Lower leg skin (tissue), 3 donors: ENCODE measurements at regions not wholly inside any gene's neighbourhood (a gene's known extent, or its start where the extent isn't known, plus 50 kb on each side); places are given as distances from the start of the nearest gene placed in this dataset.

ENCODE experiments used
- POLR2A ChIP-seq, 2 donors: fragments of 450-650 bp; IDR thresholded peaks; one replicate each; pipeline ENCODE4 v1.6.1; 2016 to 2017; ENCODE audit warnings: antibody characterized with exemption in 2 of 2, mild to moderate bottlenecking in 1 of 2, moderate library complexity in 1 of 2
- TF ChIP-seq, protein P1 (sequence below), 3 donors: fragments of 450-650 bp; IDR thresholded peaks; one replicate each; pipeline ENCODE4 v1.5.1; 2016; ENCODE audit warnings: antibody characterized with exemption in 3 of 3, mild to moderate bottlenecking in 3 of 3, moderate library complexity in 2 of 3

- no peak for TF ChIP-seq POLR2A (IDR thresholded peaks at IDR 0.05)
- TF ChIP-seq, protein P1, sequence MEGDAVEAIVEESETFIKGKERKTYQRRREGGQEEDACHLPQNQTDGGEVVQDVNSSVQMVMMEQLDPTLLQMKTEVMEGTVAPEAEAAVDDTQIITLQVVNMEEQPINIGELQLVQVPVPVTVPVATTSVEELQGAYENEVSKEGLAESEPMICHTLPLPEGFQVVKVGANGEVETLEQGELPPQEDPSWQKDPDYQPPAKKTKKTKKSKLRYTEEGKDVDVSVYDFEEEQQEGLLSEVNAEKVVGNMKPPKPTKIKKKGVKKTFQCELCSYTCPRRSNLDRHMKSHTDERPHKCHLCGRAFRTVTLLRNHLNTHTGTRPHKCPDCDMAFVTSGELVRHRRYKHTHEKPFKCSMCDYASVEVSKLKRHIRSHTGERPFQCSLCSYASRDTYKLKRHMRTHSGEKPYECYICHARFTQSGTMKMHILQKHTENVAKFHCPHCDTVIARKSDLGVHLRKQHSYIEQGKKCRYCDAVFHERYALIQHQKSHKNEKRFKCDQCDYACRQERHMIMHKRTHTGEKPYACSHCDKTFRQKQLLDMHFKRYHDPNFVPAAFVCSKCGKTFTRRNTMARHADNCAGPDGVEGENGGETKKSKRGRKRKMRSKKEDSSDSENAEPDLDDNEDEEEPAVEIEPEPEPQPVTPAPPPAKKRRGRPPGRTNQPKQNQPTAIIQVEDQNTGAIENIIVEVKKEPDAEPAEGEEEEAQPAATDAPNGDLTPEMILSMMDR (IDR thresholded peaks at IDR 0.05) = no peak
These were observed 1754.1 kb downstream of the C4orf33 start for GRCh38 chr4:130850019-130850524.
